ENCODE measurements at regions not wholly inside any gene's neighbourhood (a gene's known extent, or its start where the extent isn't known, plus 50 kb on each side); places are given as distances from the start of the nearest gene placed in this dataset.

- no peak for DNase-seq
These were observed 154.4 kb upstream of the COL5A1 start for GRCh38 chr9:134487066-134487710.

GRCh38 chr9:134488331-134489280 lies 153.0 kb upstream of the COL5A1 start:
- DNase-seq: no peak

- no peak for DNase-seq
These were observed 151.8 kb upstream of the COL5A1 start for GRCh38 chr9:134489621-134490408.

DNA sequence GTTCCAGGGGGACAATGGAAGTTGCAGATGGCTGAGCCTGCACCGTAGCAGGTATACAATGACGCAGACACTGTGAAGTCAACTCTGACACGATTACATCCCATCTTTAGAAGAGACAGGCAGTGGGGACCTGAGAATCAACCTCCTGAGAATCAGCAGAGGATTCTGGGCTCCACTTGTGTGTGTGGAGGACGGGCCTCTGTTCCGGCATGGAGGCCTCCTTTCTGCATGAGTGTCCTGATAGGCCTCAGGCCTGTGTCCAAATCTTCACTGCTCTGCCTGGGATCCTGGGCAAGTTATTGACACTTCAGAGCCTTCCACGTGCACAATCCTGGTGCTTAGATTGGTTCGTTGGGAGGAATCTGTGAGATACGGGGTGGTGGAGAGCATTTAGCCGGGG lies 151.2 kb upstream of the COL5A1 start:
- DNase-seq: no peak

DNA sequence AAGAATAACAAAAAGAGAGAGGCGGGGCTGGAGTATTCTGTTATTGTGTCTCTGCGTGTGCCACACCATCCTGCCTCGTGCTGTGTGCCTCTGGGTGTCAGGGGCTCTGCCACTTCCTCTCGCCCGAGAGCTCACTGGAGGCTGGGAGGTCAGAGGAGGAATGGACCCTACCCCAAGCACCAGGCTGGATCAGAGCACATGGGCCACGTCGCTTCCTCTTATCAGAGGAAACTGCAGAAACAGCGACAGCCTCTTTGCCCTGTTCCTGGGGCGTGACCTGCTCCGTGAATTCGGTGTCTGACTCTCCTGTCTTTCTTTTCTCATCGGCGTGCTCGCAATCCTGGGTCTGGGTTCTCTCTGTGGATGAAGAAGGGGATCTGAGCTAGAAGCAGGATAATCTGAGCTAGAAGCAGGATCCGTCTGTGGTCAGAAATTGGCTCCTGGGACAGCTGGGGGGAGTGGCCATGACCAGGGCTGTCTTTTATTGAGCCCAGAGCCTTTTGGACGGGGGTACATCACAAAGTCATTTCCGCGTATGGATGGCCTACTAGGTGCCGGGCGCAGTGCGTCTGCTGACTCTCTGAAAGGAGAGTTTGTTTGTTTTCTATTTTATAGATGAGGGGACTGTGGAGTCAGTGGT lies 150.3 kb upstream of the COL5A1 start:
- no peak for DNase-seq

DNA sequence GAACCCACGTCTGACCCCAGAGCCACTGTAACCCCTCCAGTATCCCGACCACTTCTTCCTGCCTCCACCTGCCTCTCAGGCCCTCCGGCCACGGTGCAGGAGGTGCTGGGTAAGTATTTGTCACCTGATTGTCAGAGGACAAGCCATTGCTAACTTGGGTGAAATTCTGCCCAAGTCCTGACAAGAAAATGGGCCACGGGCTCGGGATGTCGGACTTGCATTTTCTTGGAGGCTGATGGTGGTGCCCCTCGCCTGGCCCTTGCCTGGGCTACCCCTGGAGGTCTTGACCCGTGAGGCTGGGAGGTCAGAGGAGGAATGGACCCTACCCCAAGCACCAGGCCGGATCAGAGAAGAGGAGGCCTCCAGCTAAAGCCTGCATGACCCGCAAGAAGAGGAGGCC lies 149.7 kb upstream of the COL5A1 start:
- DNase-seq: no peak

- DNase-seq: peak; percentile 84
These were observed 149.3 kb upstream of the COL5A1 start for GRCh38 chr9:134492281-134492691.

- no peak for DNase-seq
These were observed 148.7 kb upstream of the COL5A1 start for GRCh38 chr9:134492721-134493460.

DNA sequence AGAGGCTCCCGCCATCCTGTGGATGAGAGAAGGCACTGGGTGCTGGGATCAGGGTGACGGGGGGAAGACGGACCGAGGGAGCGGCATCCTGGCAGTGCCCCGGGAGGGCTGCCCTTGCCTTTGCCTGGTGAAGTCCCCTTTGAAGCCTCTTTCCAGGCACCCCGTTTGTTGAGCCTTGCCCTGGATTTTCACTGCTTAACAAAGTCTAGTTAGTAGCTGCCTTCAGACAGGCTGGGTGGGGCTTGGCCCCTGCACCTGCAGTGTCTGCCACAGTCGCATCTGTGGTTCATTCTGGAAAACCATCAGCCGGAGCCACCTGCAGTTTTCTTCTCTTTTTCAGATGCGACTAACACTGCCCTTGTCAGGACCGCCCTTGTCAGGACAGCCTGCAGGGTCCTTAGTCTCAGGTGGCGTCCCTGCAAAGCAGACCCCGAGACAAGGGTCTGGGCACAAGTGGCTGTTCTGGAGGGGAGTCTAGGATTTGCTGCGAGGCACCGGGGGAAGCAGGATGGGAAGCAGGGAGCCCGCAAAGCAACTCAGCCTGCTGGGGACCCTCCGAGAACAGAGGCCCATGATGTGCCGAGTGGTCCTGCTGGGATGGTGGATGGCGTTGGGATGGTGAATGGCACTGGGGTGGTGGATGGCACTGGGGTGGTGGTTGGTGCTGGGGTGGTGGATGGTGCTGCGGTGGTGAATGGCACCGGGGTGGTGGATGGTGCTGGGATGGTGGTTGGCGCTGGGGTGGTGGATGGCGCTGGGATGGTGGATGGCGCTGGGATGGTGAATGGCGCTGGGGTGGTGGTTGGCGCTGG lies 147.9 kb upstream of the COL5A1 start:
- DNase-seq: no peak

DNA sequence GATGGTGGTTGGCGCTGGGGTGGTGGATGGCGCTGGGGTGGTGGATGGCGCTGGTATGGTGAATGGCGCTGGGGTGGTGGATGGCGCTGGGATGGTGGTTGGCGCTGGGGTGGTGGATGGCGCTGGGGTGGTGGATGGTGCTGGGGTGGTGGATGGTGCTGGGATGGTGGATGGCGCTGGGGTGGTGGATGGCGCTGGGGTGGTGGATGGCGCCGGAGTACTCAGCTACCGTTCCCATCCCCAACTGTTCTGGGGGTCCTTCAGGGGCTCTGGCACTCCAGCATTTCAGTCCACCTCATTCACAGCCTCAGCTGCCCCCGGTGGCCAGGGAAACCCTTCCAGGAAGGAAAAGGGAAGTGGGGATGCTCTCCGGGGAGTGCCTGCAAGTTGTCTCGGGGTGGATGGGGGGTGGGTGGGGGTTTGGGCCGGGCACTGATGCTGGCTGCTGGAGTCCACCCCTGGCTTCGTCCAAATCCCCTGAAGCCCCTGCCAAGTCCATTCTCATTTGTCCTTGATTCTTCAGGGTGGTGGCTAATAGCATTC lies 147.3 kb upstream of the COL5A1 start:
- no peak for DNase-seq

GRCh38 chr9:134494905-134495304 lies 146.7 kb upstream of the COL5A1 start:
- no peak for DNase-seq

DNA sequence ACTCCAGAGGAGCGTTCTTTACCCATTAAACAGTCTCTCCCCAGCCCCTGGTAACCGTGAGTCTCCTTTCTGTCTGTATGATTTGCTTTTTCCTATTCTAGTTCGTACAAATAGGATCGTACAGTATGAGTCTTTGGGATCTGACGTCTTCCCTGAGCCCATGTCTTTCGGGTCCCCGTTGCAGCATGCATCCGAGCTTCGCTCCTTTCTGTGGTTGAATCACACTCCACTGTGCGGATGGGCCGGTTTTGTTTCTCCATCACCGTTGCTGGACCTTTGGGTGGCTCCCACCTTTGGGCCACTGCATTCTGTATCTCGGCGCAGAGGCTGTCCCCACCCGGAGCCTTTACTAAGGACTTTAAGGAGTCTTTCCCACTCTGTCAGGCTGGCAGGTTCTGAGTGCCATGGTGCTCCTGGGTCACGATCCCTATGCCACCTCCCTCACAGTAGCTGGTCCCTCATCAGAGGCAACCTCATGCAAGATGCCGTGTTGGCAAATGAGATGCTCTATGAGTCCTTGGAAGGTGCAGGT lies 145.7 kb upstream of the COL5A1 start:
- no peak for DNase-seq

- no peak for DNase-seq
These were observed 145.0 kb upstream of the COL5A1 start for GRCh38 chr9:134496413-134497282.

DNA sequence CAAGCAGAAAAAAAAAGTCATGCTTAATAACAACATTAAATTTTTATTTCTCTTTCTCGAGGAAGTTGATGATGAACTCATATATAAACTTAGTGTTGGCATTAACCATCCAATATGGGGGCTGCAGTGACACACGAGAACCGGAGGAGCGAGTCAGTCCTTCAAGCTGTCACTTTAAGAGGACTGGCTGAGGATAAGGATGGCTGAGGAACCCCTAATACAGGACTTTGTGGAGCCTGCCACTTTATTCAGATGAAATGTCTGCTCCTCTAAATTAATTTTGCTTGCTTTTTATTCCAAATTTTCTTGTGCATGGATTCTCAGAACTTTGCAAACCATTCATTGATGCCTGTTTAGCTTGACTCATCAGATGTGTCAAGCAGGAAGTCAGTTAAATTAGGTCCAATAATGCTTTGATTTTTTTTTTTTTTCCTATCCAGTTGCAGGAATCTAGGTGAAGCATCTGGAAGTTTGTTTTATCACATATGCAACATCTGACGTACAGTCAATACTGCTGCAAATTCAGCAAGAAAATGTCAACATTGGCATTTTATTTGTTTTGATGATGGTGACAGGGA lies 144.2 kb upstream of the COL5A1 start:
- no peak for DNase-seq

DNA sequence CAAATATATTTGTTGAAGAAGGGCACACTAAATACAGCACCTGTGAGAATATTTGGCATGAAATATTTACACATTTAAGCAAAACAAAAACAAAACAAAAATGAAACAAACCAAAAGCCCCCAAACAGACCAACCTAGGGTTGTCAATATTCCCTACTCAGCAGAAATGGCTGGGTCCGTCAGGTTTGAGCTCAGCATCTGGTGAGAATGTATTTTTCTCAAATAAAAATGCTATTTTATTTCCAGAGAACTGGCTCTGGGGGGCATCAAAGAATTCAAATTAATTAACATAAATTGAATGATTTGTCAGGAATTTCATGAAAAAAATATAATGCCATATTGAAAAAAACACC lies 142.8 kb upstream of the COL5A1 start:
- DNase-seq: no peak

GRCh38 chr9:134500931-134501760 lies 140.5 kb upstream of the COL5A1 start:
- no peak for DNase-seq

- DNase-seq: no peak
These were observed 139.8 kb upstream of the COL5A1 start for GRCh38 chr9:134501761-134502265.

DNA sequence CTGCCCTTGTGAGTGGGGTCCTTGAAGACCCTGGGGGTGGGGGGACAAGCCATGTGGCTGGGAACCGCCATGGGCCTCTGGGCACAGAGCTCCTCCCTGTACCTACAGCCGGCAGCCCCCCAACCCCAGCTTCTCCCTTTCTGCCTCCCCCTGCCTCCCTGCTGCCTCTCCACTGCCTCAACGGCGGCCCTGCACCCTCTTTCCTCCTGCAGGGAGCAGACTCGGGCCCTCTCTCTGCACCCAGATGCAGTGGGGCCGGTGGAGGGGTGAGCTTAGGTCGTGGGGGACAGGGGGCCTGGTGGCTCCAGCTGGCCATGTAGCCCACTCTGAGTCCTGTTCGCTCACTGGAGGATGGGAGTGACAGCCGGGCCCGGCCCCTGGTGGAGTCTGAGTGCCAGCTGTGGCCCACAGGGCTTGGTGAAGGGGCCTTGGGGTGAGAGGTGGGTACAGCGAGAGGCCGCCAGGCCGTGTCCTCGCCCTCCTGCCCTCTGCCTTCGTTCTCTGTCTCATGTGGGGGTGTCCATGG lies 139.3 kb upstream of the COL5A1 start:
- no peak for DNase-seq
